HG03571 (cell line): ENCODE measurements at regions not wholly inside any gene's neighbourhood (a gene's known extent, or its start where the extent isn't known, plus 50 kb on each side); places are given as distances from the start of the nearest gene placed in this dataset.

Experiments
- ATAC-seq: cut with Tn5 transposase; IDR thresholded peaks from one replicate; pipeline ENCODE4 v1.9.1; 2021; ENCODE audit not compliant: unreplicated experiment

DNA sequence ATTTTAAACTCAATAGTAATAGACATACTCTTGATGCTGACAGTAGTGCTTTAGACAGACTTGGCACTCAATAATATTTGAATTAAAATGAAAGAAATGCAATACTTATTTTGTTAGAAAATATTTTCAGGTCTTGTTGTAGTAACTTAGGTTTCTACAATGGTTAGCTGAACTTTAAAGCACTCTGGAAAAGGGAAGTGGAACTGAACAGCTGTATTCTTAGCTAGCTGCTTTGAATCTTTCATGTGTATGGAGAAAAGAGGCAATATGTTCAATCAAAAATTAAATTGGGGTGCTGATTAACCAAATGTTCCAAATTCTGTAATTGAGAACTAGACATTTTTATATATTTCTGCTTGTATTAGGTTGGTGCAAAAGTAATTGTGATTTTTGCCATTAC lies 517.9 kb upstream of the RAG2 start:
- ATAC-seq = no peak

DNA sequence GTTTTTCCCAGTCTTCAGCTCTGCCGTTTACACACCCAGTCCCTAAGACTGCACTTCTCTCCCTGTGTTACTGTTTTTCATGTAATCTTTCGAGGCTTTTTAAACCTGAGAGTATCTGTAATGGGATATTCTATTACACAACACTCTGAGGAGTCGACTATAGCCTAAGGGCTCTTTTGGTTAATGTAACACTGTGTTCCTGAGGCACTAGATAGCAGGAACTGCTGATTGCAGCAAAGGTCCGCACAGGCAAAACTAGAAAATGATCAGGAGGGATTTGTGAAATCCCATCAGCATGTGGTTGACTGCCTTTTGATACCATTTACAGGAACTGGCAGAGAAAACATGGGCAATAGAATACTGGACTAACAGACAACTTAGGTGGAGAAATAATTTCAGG lies 512.3 kb upstream of the RAG2 start:
- ATAC-seq = no peak

DNA sequence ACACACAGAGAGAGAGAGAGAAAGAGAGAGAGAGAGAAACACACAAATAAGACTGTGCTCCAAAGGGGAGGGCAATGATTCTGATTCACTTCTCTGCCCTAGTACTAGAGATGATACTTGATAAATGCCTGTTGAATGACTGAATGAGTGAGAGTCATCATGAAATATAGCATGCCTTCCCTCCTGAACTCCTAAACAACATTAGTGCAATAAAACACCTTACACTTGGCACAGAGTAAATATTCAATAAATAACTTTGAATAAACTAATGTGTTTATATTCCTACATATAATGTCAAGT lies 511.2 kb upstream of the RAG2 start:
- no peak for ATAC-seq

GRCh38 chr11:37108436-37109285 lies 510.6 kb upstream of the RAG2 start:
- no peak for ATAC-seq

- no peak for ATAC-seq
Measured at GRCh38 chr11:37107831-37108230, 509.8 kb upstream of the RAG2 start.

DNA sequence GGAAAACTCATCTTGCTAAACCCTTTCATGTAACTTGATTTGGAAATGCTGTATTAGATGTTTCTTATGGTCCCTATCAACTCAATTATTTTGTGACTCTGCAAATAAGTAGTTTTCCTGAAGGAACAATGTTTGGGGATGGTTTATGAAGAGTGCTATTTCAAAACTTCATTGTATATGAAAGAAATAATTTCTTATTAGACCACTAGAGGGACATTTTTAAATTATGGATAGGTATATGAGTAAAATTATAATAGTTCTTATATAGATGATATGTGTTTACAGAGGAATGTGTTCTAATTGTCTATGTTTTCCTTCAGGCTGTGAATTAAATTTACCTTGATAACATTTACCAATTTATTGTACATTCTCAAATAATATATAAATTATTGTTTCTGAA lies 509.4 kb upstream of the RAG2 start:
- ATAC-seq = no peak

DNA sequence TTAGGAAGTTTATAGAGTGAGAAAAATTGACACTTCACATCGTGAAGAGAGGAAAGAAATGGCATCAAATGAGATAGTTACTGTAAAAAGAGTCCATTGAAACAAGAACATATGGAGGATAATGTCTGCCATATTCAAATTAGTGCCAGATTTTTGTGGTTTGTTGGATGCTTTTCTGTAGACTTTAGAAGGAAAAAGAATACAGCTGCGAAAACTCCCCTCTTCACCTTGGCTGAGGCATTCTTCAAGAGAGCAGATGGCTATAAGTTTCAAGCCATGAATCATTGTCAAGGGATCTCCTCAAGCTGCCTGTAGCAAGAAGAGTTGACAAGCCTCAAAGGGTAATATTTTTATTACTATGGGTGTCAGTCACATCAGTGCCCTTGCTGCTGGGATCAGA lies 507.4 kb upstream of the RAG2 start:
- ATAC-seq = no peak

- ATAC-seq = no peak
Measured at GRCh38 chr11:37104380-37104779, 506.3 kb upstream of the RAG2 start.

- ATAC-seq = no peak
Measured at GRCh38 chr11:37100008-37100407, 502.0 kb upstream of the RAG2 start.

DNA sequence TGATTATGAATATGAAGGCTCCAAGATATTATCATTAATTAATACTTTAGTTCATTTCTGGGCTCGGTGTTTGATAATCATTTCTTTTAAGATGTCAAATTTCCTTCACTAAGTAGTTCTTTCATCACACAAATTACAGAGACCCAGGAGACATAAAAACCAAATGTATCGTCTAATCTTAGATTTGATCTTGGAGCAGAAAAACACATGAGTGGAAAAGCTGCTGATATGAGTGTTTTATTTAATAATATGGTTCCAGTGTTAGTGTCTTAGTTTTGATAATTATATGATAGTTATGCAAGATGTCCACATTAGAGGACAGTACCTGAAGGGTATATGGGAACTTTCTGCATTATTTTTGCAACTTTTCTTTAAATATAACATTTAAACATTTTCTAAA lies 494.5 kb upstream of the RAG2 start:
- ATAC-seq = no peak

DNA sequence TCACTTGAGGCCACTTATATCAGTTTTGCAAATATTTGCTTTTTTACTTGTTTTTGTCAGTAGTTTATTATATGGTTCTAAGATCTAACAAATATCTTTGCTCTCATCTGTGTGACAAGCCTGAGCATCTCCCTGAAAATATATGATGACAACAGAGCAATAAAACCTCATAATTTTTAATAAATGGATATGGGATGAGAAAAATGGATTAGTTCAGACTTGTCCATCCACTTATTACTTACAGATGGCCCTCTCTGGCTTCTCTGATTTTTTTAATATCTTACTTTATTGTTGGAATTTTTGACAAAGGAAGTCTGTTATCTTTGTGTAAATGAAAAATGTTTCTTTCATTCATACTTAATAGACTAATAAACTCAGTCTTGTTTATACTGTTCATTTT lies 491.4 kb upstream of the RAG2 start:
- no peak for ATAC-seq

- no peak for ATAC-seq
Measured at GRCh38 chr11:37088573-37088910, 490.5 kb upstream of the RAG2 start.

GRCh38 chr11:37087650-37088572 lies 489.9 kb upstream of the RAG2 start:
- ATAC-seq = no peak

DNA sequence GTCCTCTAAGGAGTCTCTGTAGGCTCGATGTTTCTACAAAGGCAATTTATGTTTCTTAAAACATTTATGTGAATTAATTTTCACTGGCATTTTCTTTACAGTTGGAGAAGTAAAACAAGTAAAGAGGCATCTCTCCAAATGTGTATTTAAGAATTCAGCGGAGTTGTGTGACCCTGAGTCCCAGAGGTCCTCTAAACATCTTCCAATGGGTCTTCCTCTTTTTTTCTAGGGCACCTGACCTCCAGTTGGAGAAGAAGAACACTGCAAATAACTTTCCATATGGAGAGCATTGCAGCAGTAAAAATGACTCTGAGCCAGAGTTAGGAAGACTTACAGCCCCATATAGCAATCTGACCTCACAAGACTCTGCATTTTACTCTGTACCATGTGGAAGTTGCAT lies 480.5 kb upstream of the RAG2 start:
- no peak for ATAC-seq

DNA sequence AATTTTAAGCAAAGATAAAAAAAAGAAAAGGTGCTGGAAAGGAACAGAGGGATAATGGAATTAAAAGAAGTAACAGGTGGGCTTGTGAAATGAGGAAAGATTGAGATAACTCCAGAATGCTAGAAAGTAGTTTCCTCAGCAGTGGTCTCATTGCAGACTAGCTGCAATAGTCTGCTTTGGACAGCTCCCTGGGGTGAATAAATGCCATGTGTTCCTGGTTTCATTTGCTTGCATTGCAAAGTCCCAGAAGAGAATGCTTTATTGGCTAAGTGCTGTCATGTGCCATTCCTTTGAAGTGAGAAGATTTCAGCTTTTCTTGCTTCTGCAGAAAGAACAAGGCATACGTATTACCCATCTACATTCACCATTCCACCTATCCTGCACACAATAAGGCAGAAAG lies 478.8 kb upstream of the RAG2 start:
- ATAC-seq = no peak

- no peak for ATAC-seq
Measured at GRCh38 chr11:37072538-37073055, 474.6 kb upstream of the RAG2 start.

GRCh38 chr11:37050311-37050710 lies 452.3 kb upstream of the RAG2 start:
- ATAC-seq = no peak

GRCh38 chr11:37040921-37041320 lies 442.9 kb upstream of the RAG2 start:
- no peak for ATAC-seq

GRCh38 chr11:37038911-37039310 lies 440.9 kb upstream of the RAG2 start:
- no peak for ATAC-seq

GRCh38 chr11:37026741-37027140 lies 428.7 kb upstream of the RAG2 start:
- ATAC-seq = no peak

GRCh38 chr11:37026326-37026725 lies 428.3 kb upstream of the RAG2 start:
- ATAC-seq = no peak

DNA sequence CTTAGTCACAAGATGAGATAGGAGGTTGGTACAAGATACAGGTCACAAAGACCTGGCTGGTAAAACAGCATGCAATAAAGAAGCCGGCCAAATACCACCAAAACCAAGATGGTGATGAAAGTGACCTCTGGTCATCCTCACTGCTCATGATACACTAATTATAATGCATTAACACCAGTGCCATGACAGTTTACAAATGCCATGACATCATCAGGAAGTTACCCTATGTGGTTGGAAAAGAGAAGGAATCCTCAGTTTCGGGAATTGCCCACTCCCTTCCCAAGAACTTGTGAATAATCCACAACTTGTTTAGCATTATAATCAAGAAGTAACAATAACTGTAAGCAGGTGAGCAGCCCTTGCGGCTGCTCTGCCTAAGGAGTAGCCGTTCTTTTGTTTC lies 408.5 kb upstream of the RAG2 start:
- no peak for ATAC-seq
